ENCODE measurements at regions not wholly inside any gene's neighbourhood (a gene's known extent, or its start where the extent isn't known, plus 50 kb on each side); places are given as distances from the start of the nearest gene placed in this dataset.

DNA sequence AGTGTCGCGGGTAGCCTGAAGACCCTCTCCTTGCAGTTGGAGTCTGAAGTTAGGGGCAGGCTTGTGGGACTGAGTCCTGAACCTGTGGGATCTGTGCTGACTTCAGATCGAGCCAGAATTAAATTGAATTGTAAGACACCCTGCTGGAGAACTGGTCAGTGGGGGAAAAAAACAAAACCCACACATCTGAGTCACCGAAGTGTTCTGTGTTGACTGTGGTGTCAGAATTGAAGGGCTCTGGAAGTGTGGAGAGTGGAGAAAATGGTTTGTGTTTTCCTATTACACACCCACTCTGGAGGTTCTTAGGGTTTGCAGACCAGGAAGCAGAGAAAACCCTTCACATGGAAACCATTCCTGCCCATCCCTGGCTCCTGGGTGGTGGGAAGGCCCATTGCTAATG, 209.5 kb upstream of the GALNT2 start:
- no peaks in the 10 kb centered on the region for H3K9me3 ChIP-seq (ENCODE audit: low read length)
- H3K4me1 ChIP-seq (ENCODE audit: insufficient read depth, low read length): no peaks in the 10 kb centered on the region
- DNase-seq: no peak
- no TSS peak for BruUV-seq (replicated peaks)
- intact Hi-C loops (cut with micrococcal nuclease): no loop called here
- H3K9ac ChIP-seq (ENCODE audit: low read length): no peak overlapping the region
- TF ChIP-seq EZH2phosphoT487 (IDR thresholded peaks at IDR 0.05; ENCODE audit: borderline replicate concordance, low read length): no peak
- no peak for TF ChIP-seq CTCF (conservative IDR thresholded peaks at IDR 0.05; ENCODE audit: low read depth, low read length)
- TF ChIP-seq EZH2 (IDR thresholded peaks at IDR 0.05; ENCODE audit: low read length, unreplicated experiment): no peak
- H2AFZ ChIP-seq (ENCODE audit: low read length): no peak overlapping the region
- H3K79me2 ChIP-seq (ENCODE audit: low read length): no peaks in the 10 kb centered on the region
- ATAC-seq: no peak
- H3K27me3 ChIP-seq (ENCODE audit: low read length): peaks cover 80% of the 10 kb centered on the region
- POLR2A ChIA-PET (ENCODE audit: unreplicated experiment): no interaction called here
- no peak overlapping the region for H3K4me2 ChIP-seq (ENCODE audit: low read length)
- no peaks in the 10 kb centered on the region for H3K9me2 ChIP-seq (replicated peaks; ENCODE audit: low read length)
- CTCF ChIA-PET: no interaction called here
- H3K27ac ChIP-seq (ENCODE audit: low read length): no peak overlapping the region
- no peak overlapping the region for H3K4me3 ChIP-seq (ENCODE audit: low read length)
- no peaks in the 10 kb centered on the region for H3K36me3 ChIP-seq (ENCODE audit: low read depth, low read length)
- no peaks in the 10 kb centered on the region for H3F3A ChIP-seq (ENCODE audit: low read length, unreplicated experiment)
- H4K20me1 ChIP-seq (ENCODE audit: low read length): no peaks in the 10 kb centered on the region

- Histone ChIP-seq H3K27ac (ENCODE audit: low read length) (no peak overlapping the region), H3F3A (ENCODE audit: low read length, unreplicated experiment) (no peaks in the 10 kb centered on the region), H3K4me3 (ENCODE audit: low read length) (no peak overlapping the region), H3K79me2 (ENCODE audit: low read length) (no peaks in the 10 kb centered on the region), H3K27me3 (ENCODE audit: low read length) (peaks cover 76% of the 10 kb centered on the region), H3K9me2 (replicated peaks; ENCODE audit: low read length) (no peaks in the 10 kb centered on the region), H2AFZ (ENCODE audit: low read length) (no peak overlapping the region), H3K4me1 (ENCODE audit: insufficient read depth, low read length) (no peaks in the 10 kb centered on the region), H3K36me3 (ENCODE audit: low read depth, low read length) (no peaks in the 10 kb centered on the region), H3K9me3 (ENCODE audit: low read length) (no peaks in the 10 kb centered on the region), H3K9ac (ENCODE audit: low read length) (no peak overlapping the region), H3K4me2 (ENCODE audit: low read length) (no peak overlapping the region), H4K20me1 (ENCODE audit: low read length) (no peaks in the 10 kb centered on the region)
- POLR2A ChIA-PET (ENCODE audit: unreplicated experiment): interaction anchor here (0.5 kb wide), 1 partner anchor 233 kb away, joined by 7 read pairs; no protein-coding TSS in a partner anchor
- intact Hi-C loops (cut with micrococcal nuclease): no loop called here
- no TSS peak for BruUV-seq (replicated peaks)
- CTCF ChIA-PET: no interaction called here
- DNase-seq: no peak
- ATAC-seq: no peak
- TF ChIP-seq EZH2 (IDR thresholded peaks at IDR 0.05; ENCODE audit: low read length, unreplicated experiment) (no peak), CTCF (conservative IDR thresholded peaks at IDR 0.05; ENCODE audit: low read depth, low read length) (no peak), EZH2phosphoT487 (IDR thresholded peaks at IDR 0.05; ENCODE audit: borderline replicate concordance, low read length) (no peak)
These were observed 208.0 kb upstream of the GALNT2 start for GRCh38 chr1:229859026-229859425.

GRCh38 chr1:229860926-229861325, 206.1 kb upstream of the GALNT2 start:
- no peak overlapping the region for H3K4me3 ChIP-seq (ENCODE audit: low read length)
- TF ChIP-seq EZH2phosphoT487 (IDR thresholded peaks at IDR 0.05; ENCODE audit: borderline replicate concordance, low read length): no peak
- TF ChIP-seq CTCF (conservative IDR thresholded peaks at IDR 0.05; ENCODE audit: low read depth, low read length): no peak
- no peak for TF ChIP-seq EZH2 (IDR thresholded peaks at IDR 0.05; ENCODE audit: low read length, unreplicated experiment)
- H2AFZ ChIP-seq (ENCODE audit: low read length): no peak overlapping the region
- no peaks in the 10 kb centered on the region for H3K9me2 ChIP-seq (replicated peaks; ENCODE audit: low read length)
- H3F3A ChIP-seq (ENCODE audit: low read length, unreplicated experiment): no peaks in the 10 kb centered on the region
- H3K9ac ChIP-seq (ENCODE audit: low read length): no peak overlapping the region
- no peaks in the 10 kb centered on the region for H3K9me3 ChIP-seq (ENCODE audit: low read length)
- H3K4me2 ChIP-seq (ENCODE audit: low read length): no peak overlapping the region
- no peak for DNase-seq
- H3K4me1 ChIP-seq (ENCODE audit: insufficient read depth, low read length): no peaks in the 10 kb centered on the region
- BruUV-seq (replicated peaks): no TSS peak
- H3K79me2 ChIP-seq (ENCODE audit: low read length): no peaks in the 10 kb centered on the region
- H4K20me1 ChIP-seq (ENCODE audit: low read length): no peaks in the 10 kb centered on the region
- ChIA-PET CTCF (no interaction called here), POLR2A (ENCODE audit: unreplicated experiment) (no interaction called here)
- no peak overlapping the region for H3K27ac ChIP-seq (ENCODE audit: low read length)
- peaks cover 68% of the 10 kb centered on the region for H3K27me3 ChIP-seq (ENCODE audit: low read length)
- no peaks in the 10 kb centered on the region for H3K36me3 ChIP-seq (ENCODE audit: low read depth, low read length)
- intact Hi-C loops (cut with micrococcal nuclease): no loop called here
- no peak for ATAC-seq
